CD4-positive, alpha-beta T cell (primary cell): ENCODE measurements at regions not wholly inside any gene's neighbourhood (a gene's known extent, or its start where the extent isn't known, plus 50 kb on each side); places are given as distances from the start of the nearest gene placed in this dataset.

Experiments used
- ATAC-seq: fragments of 200-7000 bp; cut with Tn5 transposase; one replicate; pipeline ENCODE4 v1.10.0; 2022; ENCODE audit warnings: mild to moderate bottlenecking; ENCODE audit not compliant: poor library complexity
- CTCF ChIA-PET: fragments of 350-600 bp; sonication (Branson Sonifier 250); formaldehyde crosslinking; loops from one replicate; lab custom pipeline; 2021; ENCODE audit warnings: antibody characterized with exemption, inconsistent platforms; lab: Charles Lee
- POLR2A ChIA-PET: fragments of 350-600 bp; sonication (Branson Sonifier 250); formaldehyde crosslinking; loops from one replicate; lab custom pipeline; 2021; ENCODE audit warnings: antibody characterized with exemption, inconsistent platforms; lab: Charles Lee
- DNase-seq, 14 experiments: peaks; one replicate each; pipeline ENCODE4 v3.0.0-alpha.2; 2013 to 2020; ENCODE audit warnings: mixed read lengths in 2 of 14
- H3K27ac ChIP-seq, 2 donors: one replicate each; pipeline versions ENCODE4 v1.5.1 to v1.7.0; 2013; ENCODE audit warnings: low read length in 2 of 2, low read depth in 1 of 2, mild to moderate bottlenecking in 1 of 2
- H3K27me3 ChIP-seq, 2 experiments: 1 replicate in 1 of 2; 2 replicates in 1 of 2; pipeline versions ENCODE4 v1.6.1 to v1.7.0; 2013; ENCODE audit warnings: low read length in 2 of 2, control low read depth in 1 of 2, mild to moderate bottlenecking in 1 of 2, moderate library complexity in 1 of 2; ENCODE audit not compliant: insufficient read depth in 2 of 2, control insufficient read depth in 1 of 2
- H3K36me3 ChIP-seq: one replicate; pipeline ENCODE4 v1.6.1; 2013; ENCODE audit warnings: low read length, control low read depth; ENCODE audit not compliant: insufficient read depth
- H3K4me1 ChIP-seq: one replicate; pipeline ENCODE4 v1.6.1; 2013; ENCODE audit warnings: low read length, control low read depth; ENCODE audit not compliant: insufficient read depth
- H3K4me3 ChIP-seq: one replicate; pipeline ENCODE4 v1.5.1; 2013; ENCODE audit warnings: mild to moderate bottlenecking, low read length, moderate library complexity
- H3K9me3 ChIP-seq, 2 experiments: 1 replicate in 1 of 2; 2 replicates in 1 of 2; pipeline versions ENCODE4 v1.6.1 to v1.7.0; 2013; ENCODE audit warnings: low read length in 2 of 2, mild to moderate bottlenecking in 2 of 2, control low read depth in 1 of 2, moderate library complexity in 1 of 2; ENCODE audit not compliant: control insufficient read depth in 1 of 2, insufficient read depth in 1 of 2
- H3K27ac Mint-ChIP-seq: one replicate; pipeline ENCODE4 v1.8.0; 2020; ENCODE audit warnings: mixed read lengths
- H3K27me3 Mint-ChIP-seq: one replicate; pipeline ENCODE4 v1.8.0; 2021; ENCODE audit warnings: mixed read lengths
- H3K36me3 Mint-ChIP-seq: one replicate; pipeline ENCODE4 v1.8.0; 2021; ENCODE audit warnings: low read depth, mixed read lengths
- H3K4me1 Mint-ChIP-seq: one replicate; pipeline ENCODE4 v1.8.0; 2021; ENCODE audit warnings: low read depth, mixed read lengths
- H3K4me3 Mint-ChIP-seq: one replicate; pipeline ENCODE4 v1.8.0; 2020; ENCODE audit warnings: mild to moderate bottlenecking, mixed read lengths
- H3K9me3 Mint-ChIP-seq: one replicate; pipeline ENCODE4 v1.8.0; 2020; ENCODE audit warnings: mixed read lengths
- intact Hi-C, 2 experiments: fragments of 100-400 bp; cut with DNase I in 1 of 2; cut with micrococcal nuclease in 1 of 2; formaldehyde crosslinking; loops; one replicate each; pipeline versions ENCODE4 v1.15.1 to v1.9.0; 2023 to 2025; cut with DNase I, micrococcal nuclease
- TF ChIP-seq, protein P1 (sequence below): fragments of 200-600 bp; IDR thresholded peaks from one replicate; pipeline ENCODE4 v1.8.0; 2022; ENCODE audit warnings: antibody characterized with exemption, mild to moderate bottlenecking

DNA sequence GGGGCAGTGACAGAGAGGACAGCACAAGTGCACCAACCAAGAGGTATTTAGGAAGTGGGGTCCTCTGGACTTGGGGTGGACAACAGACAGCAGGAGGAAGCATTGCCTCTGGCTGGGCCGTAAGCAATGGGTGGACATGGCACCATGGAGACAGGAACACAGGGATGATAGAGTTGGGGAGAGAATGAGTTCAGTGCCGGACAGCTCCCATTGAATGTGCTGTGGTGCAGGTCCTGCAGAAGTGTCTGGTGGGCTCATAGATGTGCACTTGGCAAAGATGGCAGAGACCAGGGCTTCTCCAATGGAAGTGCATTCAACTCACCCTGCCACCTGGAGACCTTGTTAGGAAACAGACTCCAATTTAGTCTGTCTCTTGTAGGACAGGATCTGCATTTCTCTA lies 341.5 kb upstream of the ZMIZ1 start:
- H3K27me3 ChIP-seq = peaks cover 0 to 3% of the 10 kb centered on the region in 2 experiments
- no peak overlapping the region for H3K27ac ChIP-seq
- no peaks in the 10 kb centered on the region for H3K9me3 ChIP-seq
- Mint-ChIP-seq H3K27ac (no peak overlapping the region), H3K4me1 (no peaks in the 10 kb centered on the region), H3K9me3 (no peaks in the 10 kb centered on the region), H3K27me3 (peaks cover 15% of the 10 kb centered on the region), H3K4me3 (no peak overlapping the region), H3K36me3 (no peaks in the 10 kb centered on the region)
- intact Hi-C loops = no loop called here
- H3K4me3 ChIP-seq = no peak overlapping the region
- H3K4me1 ChIP-seq = no peaks in the 10 kb centered on the region
- DNase-seq = no peak
- ChIA-PET POLR2A (no interaction called here), CTCF (no interaction called here)
- no peaks in the 10 kb centered on the region for H3K36me3 ChIP-seq
- TF ChIP-seq, protein P1, sequence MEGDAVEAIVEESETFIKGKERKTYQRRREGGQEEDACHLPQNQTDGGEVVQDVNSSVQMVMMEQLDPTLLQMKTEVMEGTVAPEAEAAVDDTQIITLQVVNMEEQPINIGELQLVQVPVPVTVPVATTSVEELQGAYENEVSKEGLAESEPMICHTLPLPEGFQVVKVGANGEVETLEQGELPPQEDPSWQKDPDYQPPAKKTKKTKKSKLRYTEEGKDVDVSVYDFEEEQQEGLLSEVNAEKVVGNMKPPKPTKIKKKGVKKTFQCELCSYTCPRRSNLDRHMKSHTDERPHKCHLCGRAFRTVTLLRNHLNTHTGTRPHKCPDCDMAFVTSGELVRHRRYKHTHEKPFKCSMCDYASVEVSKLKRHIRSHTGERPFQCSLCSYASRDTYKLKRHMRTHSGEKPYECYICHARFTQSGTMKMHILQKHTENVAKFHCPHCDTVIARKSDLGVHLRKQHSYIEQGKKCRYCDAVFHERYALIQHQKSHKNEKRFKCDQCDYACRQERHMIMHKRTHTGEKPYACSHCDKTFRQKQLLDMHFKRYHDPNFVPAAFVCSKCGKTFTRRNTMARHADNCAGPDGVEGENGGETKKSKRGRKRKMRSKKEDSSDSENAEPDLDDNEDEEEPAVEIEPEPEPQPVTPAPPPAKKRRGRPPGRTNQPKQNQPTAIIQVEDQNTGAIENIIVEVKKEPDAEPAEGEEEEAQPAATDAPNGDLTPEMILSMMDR = no peak
- no peak for ATAC-seq

DNA sequence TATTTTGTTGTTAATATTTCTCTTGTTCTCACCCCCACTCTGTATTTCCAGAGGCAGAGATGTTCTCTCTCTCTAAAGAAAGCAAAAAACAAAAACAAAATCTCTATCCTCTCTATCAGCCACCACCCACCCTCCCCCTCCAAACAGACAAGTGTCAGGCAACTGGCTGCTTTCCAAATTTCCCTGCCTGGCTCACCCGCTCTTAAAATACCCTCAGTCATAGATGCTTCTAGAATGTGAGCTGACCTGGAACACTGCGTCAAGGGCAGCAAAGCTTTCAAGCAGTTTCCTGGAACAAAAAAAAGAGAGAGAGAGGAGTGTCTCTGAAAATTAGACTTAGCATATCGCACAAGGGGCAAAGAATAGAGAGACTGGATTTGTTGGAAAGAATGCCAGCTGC lies 341.0 kb upstream of the ZMIZ1 start:
- CTCF ChIA-PET = no interaction called here
- intact Hi-C loops = no loop called here
- H3K4me1 Mint-ChIP-seq = no peaks in the 10 kb centered on the region

DNA sequence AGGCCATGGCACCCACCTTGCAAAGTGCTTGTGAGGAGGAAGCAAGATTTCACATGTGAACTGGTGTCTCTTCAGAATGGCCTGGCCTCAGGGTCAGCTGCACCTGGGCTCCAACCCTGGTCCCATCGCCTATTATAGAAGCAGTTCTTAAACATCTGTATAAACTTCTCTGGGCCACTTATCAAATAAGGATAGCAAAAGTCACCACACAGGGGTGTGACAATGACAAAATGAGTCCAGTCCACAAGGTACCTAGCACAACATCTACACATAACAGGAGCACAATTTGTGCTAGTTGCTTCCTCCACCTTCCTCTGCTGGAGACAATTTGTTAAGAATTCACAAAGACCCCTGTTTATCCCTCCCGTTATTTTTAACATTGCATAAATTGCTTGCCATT lies 340.6 kb upstream of the ZMIZ1 start:
- no peaks in the 10 kb centered on the region for H3K36me3 ChIP-seq
- H3K4me1 ChIP-seq = no peaks in the 10 kb centered on the region
- H3K27ac ChIP-seq = no peak overlapping the region
- Mint-ChIP-seq H3K9me3 (no peaks in the 10 kb centered on the region), H3K36me3 (no peaks in the 10 kb centered on the region), H3K27ac (no peak overlapping the region), H3K4me3 (no peak overlapping the region), H3K27me3 (peaks cover 15% of the 10 kb centered on the region), H3K4me1 (no peaks in the 10 kb centered on the region)
- ATAC-seq (no peak), DNase-seq (no peak)
- H3K4me3 ChIP-seq = no peak overlapping the region
- intact Hi-C loops = no loop called here
- peaks cover 0 to 3% of the 10 kb centered on the region in 2 experiments for H3K27me3 ChIP-seq
- ChIA-PET POLR2A (no interaction called here), CTCF (no interaction called here)
- H3K9me3 ChIP-seq = no peaks in the 10 kb centered on the region
- TF ChIP-seq, protein P1 = no peak

More for the DNA sequence above, 341.0 kb upstream of the ZMIZ1 start:
- POLR2A ChIA-PET = no interaction called here
- no peak for ATAC-seq
- Histone ChIP-seq H3K4me1 (no peaks in the 10 kb centered on the region), H3K27me3 (peaks cover 0 to 3% of the 10 kb centered on the region in 2 experiments), H3K4me3 (no peak overlapping the region), H3K27ac (no peak overlapping the region), H3K36me3 (no peaks in the 10 kb centered on the region), H3K9me3 (no peaks in the 10 kb centered on the region)
- Mint-ChIP-seq H3K9me3 (no peaks in the 10 kb centered on the region), H3K4me3 (no peak overlapping the region), H3K27me3 (peaks cover 15% of the 10 kb centered on the region), H3K27ac (no peak overlapping the region), H3K36me3 (no peaks in the 10 kb centered on the region)
- TF ChIP-seq, protein P1 = no peak
- DNase-seq = no peak
